ENCODE measurements at regions not wholly inside any gene's neighbourhood (a gene's known extent, or its start where the extent isn't known, plus 50 kb on each side); places are given as distances from the start of the nearest gene placed in this dataset.

GRCh38 chr10:63788152-63788821 lies 267.1 kb downstream of the REEP3 start:
- Histone ChIP-seq H3K9me3 (no peaks in the 10 kb centered on the region), H3K27me3 (no peaks in the 10 kb centered on the region), H3K27ac (no peak overlapping the region), H3K4me1 (ENCODE audit: insufficient read depth) (no peaks in the 10 kb centered on the region), H3K4me3 (no peak overlapping the region), H3K36me3 (no peaks in the 10 kb centered on the region)
- 88 to 91% (median 90%) methylated on average over 3 of the region's 3 CpGs for WGBS, 3 donors
- TF ChIP-seq POLR2A (IDR thresholded peaks at IDR 0.05): no peak
- no peak for TF ChIP-seq EP300 (IDR thresholded peaks at IDR 0.05)
- TF ChIP-seq CTCF (IDR thresholded peaks at IDR 0.05): no peak
- no peak for DNase-seq
- intact Hi-C loops (cut with DNase I): no loop called here

DNA sequence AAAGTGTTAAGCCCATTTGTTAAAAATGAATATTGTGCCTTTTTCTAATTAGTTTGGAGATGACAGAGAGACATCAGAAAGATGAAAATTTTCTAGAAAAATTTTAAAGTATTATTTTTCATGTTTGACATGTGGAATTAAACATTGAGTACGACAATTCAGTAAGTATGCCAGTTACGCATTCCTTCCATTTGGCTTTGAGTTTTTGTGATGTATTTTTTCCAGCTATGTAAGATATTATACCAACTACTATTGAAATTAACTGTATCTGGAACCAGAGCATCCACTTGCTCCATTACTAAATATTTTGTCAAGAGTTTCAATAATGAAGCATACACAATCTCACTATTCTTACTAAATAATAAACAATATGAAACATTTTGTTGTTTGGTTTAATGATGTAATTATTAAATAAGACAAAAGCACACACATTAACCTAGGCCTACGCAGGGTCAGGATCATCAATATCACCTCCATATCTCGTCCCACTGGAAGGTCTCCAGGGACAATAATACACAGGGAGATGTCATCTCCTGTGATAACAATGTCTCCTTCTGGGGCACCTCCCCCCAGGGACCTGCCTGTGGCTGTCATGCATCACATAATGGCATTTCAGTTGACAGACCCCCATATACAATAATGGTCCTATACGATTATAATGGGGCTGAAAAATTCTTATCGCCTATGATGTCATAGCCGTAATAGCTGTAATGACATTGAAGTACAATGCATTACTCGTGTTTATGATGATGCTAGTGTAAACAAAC lies 274.1 kb downstream of the REEP3 start:
- 80 to 88% (median 87%) methylated on average over 8 of the region's 8 CpGs for WGBS, 3 donors
- H3K36me3 ChIP-seq: no peaks in the 10 kb centered on the region
- H3K27ac ChIP-seq: no peak overlapping the region
- TF ChIP-seq CTCF (IDR thresholded peaks at IDR 0.05) (no peak), POLR2A (IDR thresholded peaks at IDR 0.05) (no peak), EP300 (IDR thresholded peaks at IDR 0.05) (no peak)
- H3K9me3 ChIP-seq: no peaks in the 10 kb centered on the region
- DNase-seq: no peak
- intact Hi-C loops (cut with DNase I): no loop called here
- H3K27me3 ChIP-seq: no peaks in the 10 kb centered on the region
- H3K4me3 ChIP-seq: no peak overlapping the region
- H3K4me1 ChIP-seq (ENCODE audit: insufficient read depth): no peaks in the 10 kb centered on the region

DNA sequence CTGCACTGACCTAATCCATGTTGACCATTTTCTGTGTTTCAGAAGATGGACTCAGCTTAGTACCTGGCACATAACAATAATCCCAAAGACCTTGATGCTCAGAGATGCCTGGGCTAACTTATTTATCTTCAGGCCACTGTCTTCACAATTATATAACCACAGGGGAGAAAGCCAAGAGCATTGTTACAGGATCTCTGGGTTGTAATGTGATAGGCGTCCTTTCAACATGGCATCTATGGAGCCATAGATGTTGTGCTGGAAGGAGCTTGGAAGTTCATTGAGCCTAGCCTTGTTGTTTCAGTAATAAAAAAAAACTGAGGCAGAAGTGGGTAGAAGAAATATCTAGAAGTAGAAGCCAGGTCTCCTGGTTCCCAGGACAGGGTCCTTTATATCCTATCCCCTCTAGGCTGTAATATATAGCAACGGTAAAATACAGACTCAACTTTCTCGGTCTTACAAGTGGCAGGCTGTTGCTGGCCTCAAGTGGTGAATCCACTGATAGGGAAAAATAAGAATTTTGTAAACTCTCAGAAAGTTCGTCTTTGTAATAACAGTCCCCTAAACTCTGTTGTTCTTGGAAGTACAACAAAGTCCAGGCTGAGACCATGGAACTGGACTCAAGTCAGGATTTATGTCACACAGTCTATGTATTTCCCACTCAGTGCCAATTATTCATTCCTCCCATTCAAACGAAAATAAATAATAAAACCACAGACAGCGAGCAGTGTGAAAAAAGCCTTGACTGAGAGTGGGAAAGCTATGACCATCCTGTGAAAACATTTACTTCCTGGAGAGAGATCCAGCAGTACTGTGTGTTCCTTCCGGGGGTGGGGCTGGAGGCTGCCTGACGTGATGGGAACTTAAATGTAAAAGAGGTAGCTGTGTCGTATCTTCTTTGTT lies 277.6 kb downstream of the REEP3 start:
- intact Hi-C loops (cut with DNase I): no loop called here

DNA sequence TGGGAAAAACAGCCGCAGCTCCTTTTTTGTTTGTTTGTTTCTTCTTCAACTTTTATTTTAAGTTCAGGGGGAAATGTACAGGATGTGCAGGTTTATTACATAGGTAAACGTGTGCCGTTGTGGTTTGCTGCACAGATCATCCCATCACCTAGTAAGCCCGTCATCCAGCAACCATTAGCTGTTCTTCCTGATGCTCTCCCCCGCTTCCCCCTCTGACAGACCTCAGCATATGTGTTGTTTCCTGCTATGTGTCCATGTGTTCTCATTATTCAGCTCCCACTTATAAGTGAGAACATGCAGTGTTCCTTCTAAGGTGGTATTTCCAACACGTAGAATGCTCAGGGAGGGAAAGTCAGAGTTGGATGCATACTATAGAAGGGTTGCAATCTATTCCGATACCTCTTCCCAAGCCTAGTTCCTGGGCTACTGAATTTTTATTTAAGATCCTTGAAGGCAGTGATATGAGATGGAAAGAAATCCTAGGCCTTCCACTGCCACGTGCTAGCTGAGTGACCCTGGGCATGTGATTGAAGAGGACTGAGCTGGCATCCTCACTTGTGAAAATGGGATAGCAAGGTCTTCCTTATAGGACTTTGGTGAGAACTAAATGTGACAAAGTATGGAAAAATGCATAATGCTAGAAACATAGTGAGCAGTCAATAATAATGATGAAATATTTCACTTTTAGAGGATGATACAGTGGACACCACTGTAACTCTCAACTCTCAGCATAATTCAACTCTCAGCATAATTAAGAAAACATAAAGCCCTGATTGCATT lies 278.5 kb downstream of the REEP3 start:
- no peak overlapping the region for H3K4me3 ChIP-seq
- H3K27me3 ChIP-seq: no peaks in the 10 kb centered on the region
- DNase-seq: no peak
- TF ChIP-seq EP300 (IDR thresholded peaks at IDR 0.05) (no peak), POLR2A (IDR thresholded peaks at IDR 0.05) (no peak), CTCF (IDR thresholded peaks at IDR 0.05) (no peak)
- no peaks in the 10 kb centered on the region for H3K9me3 ChIP-seq
- intact Hi-C loops (cut with DNase I): no loop called here
- 30 to 36% (median 36%) methylated on average over 8 of the region's 8 CpGs for WGBS, 3 donors
- H3K27ac ChIP-seq: no peak overlapping the region
- no peaks in the 10 kb centered on the region for H3K4me1 ChIP-seq (ENCODE audit: insufficient read depth)
- no peaks in the 10 kb centered on the region for H3K36me3 ChIP-seq

More for the DNA sequence above, 277.6 kb downstream of the REEP3 start:
- peak overlapping the region in 1 of 2 donors; percentile 24 for H3K27ac ChIP-seq
- H3K9me3 ChIP-seq: no peaks in the 10 kb centered on the region
- whole genome bisulfite sequencing, 3 donors: 12 to 15% (median 13%) methylated on average over 9 of the region's 9 CpGs
- H3K4me3 ChIP-seq: no peak overlapping the region
- H3K4me1 ChIP-seq (ENCODE audit: insufficient read depth): no peaks in the 10 kb centered on the region
- H3K27me3 ChIP-seq: no peaks in the 10 kb centered on the region
- H3K36me3 ChIP-seq: no peaks in the 10 kb centered on the region
- peak; percentile 28 to 74 (median 54) for DNase-seq
- no peak for TF ChIP-seq POLR2A (IDR thresholded peaks at IDR 0.05)
